ENCODE measurements at regions not wholly inside any gene's neighbourhood (a gene's known extent, or its start where the extent isn't known, plus 50 kb on each side); places are given as distances from the start of the nearest gene placed in this dataset.
"Not testable (repeated sequence)": the region's sequence is repeated elsewhere in the genome, so short reads cannot be mapped to it uniquely, and the experiment has no call there.

DNA sequence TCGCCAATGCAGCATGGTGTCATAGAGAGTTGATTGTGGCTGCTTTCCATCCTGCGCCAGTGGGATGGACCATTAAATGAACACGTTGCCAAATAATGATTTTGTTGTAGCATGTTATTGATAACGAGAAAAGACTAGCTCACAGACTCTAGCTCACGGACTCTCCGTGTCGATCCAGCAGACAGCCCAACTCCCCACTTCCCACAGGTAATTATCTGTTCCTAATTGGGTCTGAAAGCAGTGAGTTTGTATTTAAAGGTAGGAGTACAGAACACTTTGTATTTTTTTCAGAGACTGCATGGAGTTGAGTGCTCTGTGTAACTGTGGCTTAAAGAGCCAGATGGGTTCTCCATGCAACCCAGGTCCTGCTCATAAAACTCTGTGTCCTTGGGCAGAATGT is 1250.5 kb downstream of the TYW1 start:
- Histone ChIP-seq H3K4me3 (no peak overlapping the region), H3K9me3 (no peaks in the 10 kb centered on the region), H3K4me1 (peaks cover 0 to 14% (median 0%) of the 10 kb centered on the region in 3 donors), H3K36me3 (no peaks in the 10 kb centered on the region), H3K27me3 (no peaks in the 10 kb centered on the region), H3K27ac (no peak overlapping the region)
- no peak for TF ChIP-seq POLR2A (IDR thresholded peaks at IDR 0.05)
- TF ChIP-seq, protein P1, sequence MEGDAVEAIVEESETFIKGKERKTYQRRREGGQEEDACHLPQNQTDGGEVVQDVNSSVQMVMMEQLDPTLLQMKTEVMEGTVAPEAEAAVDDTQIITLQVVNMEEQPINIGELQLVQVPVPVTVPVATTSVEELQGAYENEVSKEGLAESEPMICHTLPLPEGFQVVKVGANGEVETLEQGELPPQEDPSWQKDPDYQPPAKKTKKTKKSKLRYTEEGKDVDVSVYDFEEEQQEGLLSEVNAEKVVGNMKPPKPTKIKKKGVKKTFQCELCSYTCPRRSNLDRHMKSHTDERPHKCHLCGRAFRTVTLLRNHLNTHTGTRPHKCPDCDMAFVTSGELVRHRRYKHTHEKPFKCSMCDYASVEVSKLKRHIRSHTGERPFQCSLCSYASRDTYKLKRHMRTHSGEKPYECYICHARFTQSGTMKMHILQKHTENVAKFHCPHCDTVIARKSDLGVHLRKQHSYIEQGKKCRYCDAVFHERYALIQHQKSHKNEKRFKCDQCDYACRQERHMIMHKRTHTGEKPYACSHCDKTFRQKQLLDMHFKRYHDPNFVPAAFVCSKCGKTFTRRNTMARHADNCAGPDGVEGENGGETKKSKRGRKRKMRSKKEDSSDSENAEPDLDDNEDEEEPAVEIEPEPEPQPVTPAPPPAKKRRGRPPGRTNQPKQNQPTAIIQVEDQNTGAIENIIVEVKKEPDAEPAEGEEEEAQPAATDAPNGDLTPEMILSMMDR (IDR thresholded peaks at IDR 0.05), result no peak
- DNase-seq, result no peak
- 87 to 90% methylated on average over 7 of the region's 7 CpGs for WGBS, 2 donors
- intact Hi-C loops (cut with DNase I), result no loop called here

DNA sequence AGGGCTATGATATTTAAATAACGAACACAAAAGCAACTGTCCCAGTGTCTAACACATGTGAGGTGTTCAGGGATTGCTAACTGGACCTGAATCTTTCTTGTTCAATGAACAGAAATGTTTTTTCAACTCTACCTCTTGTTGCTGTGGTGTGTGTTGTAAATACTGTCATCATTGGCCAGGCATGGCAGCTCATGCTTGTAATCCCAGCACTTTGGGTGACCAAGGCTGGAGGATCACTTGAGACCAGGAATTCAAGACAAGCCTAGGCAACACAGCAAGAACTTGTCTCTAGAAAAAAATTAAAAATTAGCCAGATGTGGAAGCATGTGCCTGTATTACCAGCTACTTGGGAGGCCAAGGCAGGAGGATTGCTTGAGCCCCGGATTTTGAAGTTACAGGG is 1250.9 kb downstream of the TYW1 start:
- Histone ChIP-seq H3K4me1 (peaks cover 0 to 14% (median 0%) of the 10 kb centered on the region in 3 donors), H3K9me3 (no peaks in the 10 kb centered on the region), H3K36me3 (no peaks in the 10 kb centered on the region), H3K27me3 (no peaks in the 10 kb centered on the region), H3K4me3 (no peak overlapping the region), H3K27ac (no peak overlapping the region)
- DNase-seq, result no peak
- 33 to 73% methylated on average over 2 of the region's 2 CpGs for WGBS, 2 donors
- intact Hi-C loops (cut with DNase I), result no loop called here
- no peak for TF ChIP-seq POLR2A (IDR thresholded peaks at IDR 0.05)
- TF ChIP-seq, protein P1 (IDR thresholded peaks at IDR 0.05), result no peak

DNA sequence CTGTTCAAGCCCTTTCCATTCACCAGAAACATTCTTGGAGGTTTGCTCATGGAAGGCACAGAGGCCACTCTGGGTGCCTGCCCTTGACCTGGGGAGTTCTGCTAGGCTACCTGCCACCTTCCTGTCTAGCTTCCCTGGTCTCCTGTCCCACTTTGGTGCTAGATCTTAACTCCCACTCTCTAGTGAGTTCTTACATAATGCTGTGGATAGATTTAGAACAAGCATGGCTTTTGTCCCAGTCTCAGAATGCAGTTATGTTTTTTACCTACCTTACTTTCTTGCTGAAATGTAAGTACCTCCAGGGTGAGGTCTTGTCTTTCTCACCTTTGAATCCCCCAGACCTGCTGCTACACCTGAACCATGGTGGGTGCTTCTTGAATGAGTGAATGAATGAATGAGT is 1252.3 kb downstream of the TYW1 start:
- no peaks in the 10 kb centered on the region for H3K36me3 ChIP-seq
- no peaks in the 10 kb centered on the region for H3K9me3 ChIP-seq
- H3K27ac ChIP-seq, result no peak overlapping the region
- TF ChIP-seq POLR2A (IDR thresholded peaks at IDR 0.05), result no peak
- TF ChIP-seq, protein P1 (IDR thresholded peaks at IDR 0.05), result no peak
- H3K27me3 ChIP-seq, result peaks cover 0 to 1% (median 0%) of the 10 kb centered on the region in 4 donors
- no peak overlapping the region for H3K4me3 ChIP-seq
- intact Hi-C loops (cut with DNase I), result no loop called here
- peaks cover 0 to 14% (median 0%) of the 10 kb centered on the region in 3 donors for H3K4me1 ChIP-seq
- DNase-seq, result no peak

DNA sequence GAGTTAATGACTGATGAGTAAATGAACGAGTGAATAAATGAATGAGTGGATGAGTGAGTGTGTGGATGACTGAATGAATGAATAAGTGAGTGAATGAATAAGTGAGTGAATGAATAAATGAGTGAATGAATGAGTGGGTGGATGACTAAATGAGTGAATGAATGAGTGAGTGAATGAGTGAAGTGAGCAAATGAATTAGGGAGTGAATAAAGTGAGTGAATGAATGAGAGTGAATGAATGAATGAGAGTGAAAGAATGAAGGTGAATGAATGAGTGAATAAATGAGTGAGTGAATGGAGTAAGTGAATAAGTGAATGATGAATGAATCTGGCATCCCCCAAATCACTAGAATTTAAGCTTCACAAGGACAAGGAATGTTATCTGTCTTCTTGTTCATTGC is 1253.0 kb downstream of the TYW1 start:
- WGBS, 2 donors, result 73 to 83% methylated on average over 1 of the region's 1 CpG
- Histone ChIP-seq H3K4me3 (no peak overlapping the region), H3K36me3 (no peaks in the 10 kb centered on the region), H3K27ac (no peak overlapping the region), H3K4me1 (peaks cover 0 to 14% (median 0%) of the 10 kb centered on the region in 3 donors), H3K9me3 (no peaks in the 10 kb centered on the region), H3K27me3 (peaks cover 0 to 7% (median 0%) of the 10 kb centered on the region in 4 donors)
- intact Hi-C loops (cut with DNase I), result no loop called here
- DNase-seq, result no peak
- TF ChIP-seq, protein P1 (IDR thresholded peaks at IDR 0.05), result no peak

DNA sequence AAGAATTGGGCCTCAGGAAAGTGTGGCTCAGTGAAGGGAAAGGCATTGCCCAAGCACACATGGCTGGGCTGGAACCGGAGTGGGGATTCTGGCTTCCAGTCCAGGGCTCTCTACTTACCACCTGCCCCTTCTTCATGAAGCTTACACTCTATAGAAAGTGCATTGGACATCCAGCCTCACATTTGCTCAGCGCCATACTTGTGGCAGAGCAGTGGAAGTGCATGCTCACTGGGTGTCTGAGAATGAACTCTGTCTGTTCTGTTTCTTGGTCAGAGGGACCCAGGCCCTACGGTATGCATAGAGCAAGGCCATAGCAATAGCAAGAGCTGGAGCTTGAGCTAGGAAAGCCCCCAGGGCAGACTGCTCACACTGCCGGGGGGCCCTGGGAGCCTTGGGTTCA is 1253.5 kb downstream of the TYW1 start:
- Histone ChIP-seq H3K36me3 (no peaks in the 10 kb centered on the region), H3K27me3 (peaks cover 0 to 13% (median 0%) of the 10 kb centered on the region in 4 donors), H3K27ac (no peak overlapping the region), H3K4me3 (no peak overlapping the region), H3K4me1 (peaks cover 0 to 14% (median 0%) of the 10 kb centered on the region in 3 donors), H3K9me3 (no peaks in the 10 kb centered on the region)
- WGBS, 2 donors, result 85 to 88% methylated on average over 3 to 4 of the region's 4 CpGs
- DNase-seq, result no peak
- TF ChIP-seq POLR2A (IDR thresholded peaks at IDR 0.05), result no peak
- TF ChIP-seq, protein P1 (IDR thresholded peaks at IDR 0.05), result no peak
- intact Hi-C loops (cut with DNase I), result no loop called here

DNA sequence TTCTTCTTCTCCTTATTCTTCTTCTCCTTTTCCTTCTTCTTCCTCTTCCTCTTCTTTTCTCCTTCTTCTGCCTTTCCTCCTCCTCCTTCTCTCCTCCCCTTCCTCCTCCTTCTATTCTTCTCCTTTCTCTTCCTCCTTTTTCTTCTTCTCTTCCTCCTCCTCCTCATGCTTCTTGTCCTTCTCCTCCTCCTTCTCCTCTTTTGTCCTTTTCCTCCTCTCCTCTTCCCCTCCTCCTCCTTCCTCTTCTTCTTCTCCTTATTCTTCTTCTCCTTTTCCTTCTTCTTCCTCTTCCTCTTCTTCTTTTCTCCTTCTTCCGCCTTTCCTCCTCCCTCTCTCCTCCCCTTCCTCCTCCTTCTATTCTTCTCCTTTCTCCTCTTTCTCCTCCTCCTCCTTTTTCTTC is 1258.2 kb downstream of the TYW1 start:
- H3K27ac ChIP-seq; DNase-seq; H3K9me3 ChIP-seq; H3K4me3 ChIP-seq; H3K4me1 ChIP-seq; intact Hi-C loops (cut with DNase I); H3K36me3 ChIP-seq: not testable (repeated sequence)
- H3K27me3 ChIP-seq, result peaks cover 0 to 48% (median 0%) of the 10 kb centered on the region in 4 donors
- WGBS, 2 donors, result 72 to 81% methylated on average over 1 of the region's 1 CpG
